Activated CD4-positive, alpha-beta memory T cell treated with anti-CD3 and anti-CD28 coated beads, Interleukin-2, amount 10 ng/mL, durations not matched to agents 7 days and 5 days (primary cell): ENCODE measurements at regions not wholly inside any gene's neighbourhood (a gene's known extent, or its start where the extent isn't known, plus 50 kb on each side); places are given as distances from the start of the nearest gene placed in this dataset.
"Not testable (repeated sequence)": the region's sequence is repeated elsewhere in the genome, so short reads cannot be mapped to it uniquely, and the experiment has no call there.

Source experiments
- CTCF ChIA-PET: fragments of 350-600 bp; sonication (Branson Sonifier 250); formaldehyde crosslinking; loops from one replicate; lab custom pipeline; 2021; ENCODE audit warnings: antibody characterized with exemption, inconsistent platforms; lab: Charles Lee
- POLR2A ChIA-PET: fragments of 350-600 bp; sonication (Branson Sonifier 250); formaldehyde crosslinking; loops from one replicate; lab custom pipeline; 2021; ENCODE audit warnings: antibody characterized with exemption; lab: Charles Lee
- DNase-seq: peaks from one replicate; pipeline ENCODE4 v3.0.0-alpha.2; 2020
- H3K27ac Mint-ChIP-seq: one replicate; pipeline ENCODE4 v1.8.0; 2021; ENCODE audit warnings: mild to moderate bottlenecking, mixed read lengths
- H3K27me3 Mint-ChIP-seq: one replicate; pipeline ENCODE4 v1.8.0; 2021; ENCODE audit warnings: mixed read lengths
- H3K36me3 Mint-ChIP-seq: one replicate; pipeline ENCODE4 v1.8.0; 2021; ENCODE audit warnings: low read depth, mixed read lengths
- H3K4me1 Mint-ChIP-seq: one replicate; pipeline ENCODE4 v1.8.0; 2021; ENCODE audit warnings: mixed read lengths
- H3K4me3 Mint-ChIP-seq: one replicate; pipeline ENCODE4 v1.8.0; 2021; ENCODE audit warnings: mild to moderate bottlenecking, mixed read lengths
- H3K9me3 Mint-ChIP-seq: one replicate; pipeline ENCODE4 v1.8.0; 2021; ENCODE audit warnings: mixed read lengths

DNA sequence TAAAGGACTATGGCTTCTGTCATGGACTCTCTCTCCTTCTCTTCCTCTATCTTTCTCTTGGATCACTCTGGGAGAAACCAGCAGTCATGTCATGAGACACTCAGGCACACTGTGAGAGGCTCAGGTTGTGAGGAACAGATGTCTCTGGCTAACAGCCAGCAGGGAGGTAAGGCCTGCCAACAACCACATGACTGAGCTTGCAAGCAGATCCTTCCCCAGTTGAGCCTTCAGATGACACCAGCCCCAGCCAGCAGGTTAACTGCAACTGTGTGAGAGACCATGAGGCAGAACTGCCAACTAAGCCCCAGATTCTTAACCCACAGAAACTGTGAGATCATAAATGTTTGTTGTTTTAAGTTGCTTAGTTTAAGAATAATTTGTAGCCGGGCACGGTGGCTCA lies 90.6 kb downstream of the VCPKMT start:
- H3K27ac Mint-ChIP-seq, result no peak overlapping the region
- peaks cover 22% of the 10 kb centered on the region for H3K4me1 Mint-ChIP-seq
- ChIA-PET POLR2A (interaction anchor here (0.8 to 2.6 kb wide), 2 partner anchors 13 to 19 kb away, joined by 3 to 10 read pairs; no protein-coding TSS in a partner anchor), CTCF (no interaction called here)
- peaks cover 15% of the 10 kb centered on the region for H3K9me3 Mint-ChIP-seq
- H3K4me3 Mint-ChIP-seq, result no peak overlapping the region
- no peak for DNase-seq
- peaks cover 66% of the 10 kb centered on the region for H3K36me3 Mint-ChIP-seq
- no peaks in the 10 kb centered on the region for H3K27me3 Mint-ChIP-seq

- no peak for DNase-seq
- ChIA-PET CTCF (interaction anchor here (1.1 kb wide), 2 partner anchors 24 to 25 kb away, joined by 3 to 4 read pairs; no protein-coding TSS in a partner anchor), POLR2A (interaction anchor here (0.8 to 2.6 kb wide), 2 partner anchors 12 to 18 kb away, joined by 3 to 10 read pairs; no protein-coding TSS in a partner anchor)
- H3K4me1 Mint-ChIP-seq, result peaks cover 20% of the 10 kb centered on the region
- no peak overlapping the region for H3K27ac Mint-ChIP-seq
- H3K4me3 Mint-ChIP-seq, result no peak overlapping the region
- H3K9me3 Mint-ChIP-seq, result peaks cover 13% of the 10 kb centered on the region
- H3K36me3 Mint-ChIP-seq, result peaks cover 66% of the 10 kb centered on the region
- no peaks in the 10 kb centered on the region for H3K27me3 Mint-ChIP-seq
Measured at GRCh38 chr14:50026396-50026795, 90.0 kb downstream of the VCPKMT start.

GRCh38 chr14:50027816-50028215 lies 88.6 kb downstream of the VCPKMT start:
- no peak overlapping the region for H3K4me3 Mint-ChIP-seq
- H3K4me1 Mint-ChIP-seq, result peaks cover 18% of the 10 kb centered on the region
- peaks cover 12% of the 10 kb centered on the region for H3K9me3 Mint-ChIP-seq
- no peak for DNase-seq
- peaks cover 68% of the 10 kb centered on the region for H3K36me3 Mint-ChIP-seq
- H3K27me3 Mint-ChIP-seq, result no peaks in the 10 kb centered on the region
- no peak overlapping the region for H3K27ac Mint-ChIP-seq
- ChIA-PET POLR2A (interaction anchor here (0.7 to 2.6 kb wide), 6 partner anchors 9 to 34 kb away, joined by 3 to 10 read pairs (median 4); no protein-coding TSS in a partner anchor), CTCF (interaction anchor here (1.1 kb wide), 1 partner anchor 26 kb away, joined by 3 read pairs; no protein-coding TSS in a partner anchor)

DNA sequence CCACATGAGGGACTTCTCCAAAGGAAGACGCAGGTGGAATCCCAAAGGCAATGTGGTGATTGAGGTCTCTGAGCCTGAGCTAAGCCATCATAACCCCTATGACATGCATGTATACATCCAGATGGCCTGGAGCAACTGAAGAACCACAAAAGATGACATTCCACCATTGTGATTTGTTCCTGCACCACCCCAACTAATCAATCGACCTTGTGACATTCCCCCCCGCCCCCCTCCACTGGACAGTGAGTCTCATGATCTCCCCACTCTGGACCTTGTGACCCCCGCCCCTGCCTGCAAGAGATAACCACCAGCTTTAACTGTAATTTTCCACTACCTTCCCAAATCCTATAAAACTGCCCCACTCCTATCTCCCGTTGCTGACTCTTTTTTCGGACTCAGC lies 87.9 kb downstream of the VCPKMT start:
- H3K27ac Mint-ChIP-seq, result no peak overlapping the region
- H3K4me3 Mint-ChIP-seq, result no peak overlapping the region
- POLR2A ChIA-PET, result interaction anchor here (1.1 to 2.6 kb wide), 4 partner anchors 10 to 34 kb away, joined by 3 to 10 read pairs (median 4); no protein-coding TSS in a partner anchor
- peaks cover 12% of the 10 kb centered on the region for H3K9me3 Mint-ChIP-seq
- no peaks in the 10 kb centered on the region for H3K27me3 Mint-ChIP-seq
- CTCF ChIA-PET, result no interaction called here
- H3K36me3 Mint-ChIP-seq, result peaks cover 65% of the 10 kb centered on the region
- no peak for DNase-seq
- peaks cover 21% of the 10 kb centered on the region for H3K4me1 Mint-ChIP-seq

- POLR2A ChIA-PET, result interaction anchor here (1.4 kb wide), 1 partner anchor 8 kb away, joined by 4 read pairs; no protein-coding TSS in a partner anchor
- CTCF ChIA-PET, result no interaction called here
- Mint-ChIP-seq H3K9me3 (peaks cover 12% of the 10 kb centered on the region), H3K27me3 (no peaks in the 10 kb centered on the region), H3K4me1 (peaks cover 31% of the 10 kb centered on the region), H3K36me3 (peaks cover 71% of the 10 kb centered on the region), H3K4me3 (no peak overlapping the region), H3K27ac (no peak overlapping the region)
- no peak for DNase-seq
Measured at GRCh38 chr14:50030036-50030435, 86.3 kb downstream of the VCPKMT start.

DNA sequence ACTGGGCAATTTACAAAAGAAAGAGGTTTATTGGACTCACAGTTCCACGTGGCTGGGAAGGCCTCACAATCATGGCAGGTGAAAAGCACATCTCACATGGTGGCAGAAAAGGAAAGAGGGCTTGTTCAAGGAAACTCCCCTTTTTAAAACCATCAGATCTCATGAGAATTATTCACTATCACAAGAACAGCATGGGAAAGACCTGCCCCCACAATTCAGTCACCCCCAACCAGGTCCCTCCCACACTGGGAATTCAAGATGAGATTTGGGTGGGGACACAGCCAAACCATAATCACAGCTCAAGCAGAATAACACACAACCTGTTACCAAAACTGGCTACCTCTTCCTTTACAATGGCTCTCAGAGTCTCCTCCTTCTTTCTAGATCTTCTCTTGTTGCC lies 85.5 kb downstream of the VCPKMT start:
- H3K4me1 Mint-ChIP-seq, result peaks cover 36% of the 10 kb centered on the region
- H3K27ac Mint-ChIP-seq, CTCF ChIA-PET, H3K27me3 Mint-ChIP-seq, POLR2A ChIA-PET, DNase-seq, H3K4me3 Mint-ChIP-seq, H3K9me3 Mint-ChIP-seq: not testable (repeated sequence)
- H3K36me3 Mint-ChIP-seq, result peaks cover 62% of the 10 kb centered on the region

DNA sequence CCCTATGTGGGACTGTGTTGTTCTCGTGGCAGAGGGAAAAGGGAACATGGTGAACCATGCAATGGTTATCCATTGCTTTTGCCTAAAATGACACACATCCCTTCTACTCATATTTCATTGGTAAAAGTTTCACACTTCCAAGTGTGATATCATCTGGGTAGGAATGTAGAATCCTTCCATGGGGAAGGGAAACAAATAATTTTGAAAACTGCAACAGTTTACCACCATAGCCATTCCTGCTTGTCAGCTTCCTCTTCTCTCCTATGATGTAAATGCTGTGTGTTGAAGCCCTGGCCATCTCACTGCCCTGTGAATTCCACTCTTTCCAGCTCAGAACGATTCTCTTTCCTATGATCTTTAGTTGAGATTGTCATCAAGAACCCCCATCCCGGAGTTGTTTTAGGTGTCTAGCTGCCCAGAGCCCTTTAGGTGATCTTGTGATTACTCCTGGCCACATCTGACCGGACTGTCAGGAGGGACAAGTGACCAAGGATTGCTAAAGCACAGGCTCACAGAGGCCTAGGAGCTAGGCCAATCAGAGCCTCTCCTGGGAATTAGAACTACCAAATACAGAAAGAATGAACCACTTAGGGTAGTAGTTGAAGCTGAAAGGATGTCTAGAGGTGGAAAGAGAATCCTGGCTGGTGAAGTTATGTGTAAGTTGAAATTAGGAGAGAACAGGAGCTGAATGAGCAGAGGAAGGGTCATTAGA lies 84.6 kb downstream of the VCPKMT start:
- POLR2A ChIA-PET, result interaction anchor here (1.0 to 1.7 kb wide), 3 partner anchors 13 to 86 kb away, joined by 3 read pairs; no protein-coding TSS in a partner anchor
- H3K27ac Mint-ChIP-seq, result no peak overlapping the region
- peaks cover 3% of the 10 kb centered on the region for H3K9me3 Mint-ChIP-seq
- no peak for DNase-seq
- CTCF ChIA-PET, result no interaction called here
- H3K4me3 Mint-ChIP-seq, result no peak overlapping the region
- H3K36me3 Mint-ChIP-seq, result peaks cover 67% of the 10 kb centered on the region
- no peaks in the 10 kb centered on the region for H3K27me3 Mint-ChIP-seq
- H3K4me1 Mint-ChIP-seq, result peaks cover 44% of the 10 kb centered on the region

GRCh38 chr14:50032462-50033167 lies 83.8 kb downstream of the VCPKMT start:
- Mint-ChIP-seq H3K36me3 (peaks cover 67% of the 10 kb centered on the region), H3K4me1 (peaks cover 51% of the 10 kb centered on the region)
- H3K27ac Mint-ChIP-seq, H3K4me3 Mint-ChIP-seq, H3K27me3 Mint-ChIP-seq, DNase-seq, H3K9me3 Mint-ChIP-seq: not testable (repeated sequence)
- ChIA-PET POLR2A (interaction anchor here (1.0 to 1.7 kb wide), 2 partner anchors 12 to 49 kb away, joined by 3 read pairs; no protein-coding TSS in a partner anchor), CTCF (interaction anchor here (0.8 kb wide), 1 partner anchor 29 kb away, joined by 3 read pairs; no protein-coding TSS in a partner anchor)

GRCh38 chr14:50035214-50035613 lies 81.2 kb downstream of the VCPKMT start:
- DNase-seq, result no peak
- H3K27ac Mint-ChIP-seq, result no peak overlapping the region
- CTCF ChIA-PET, result interaction anchor here (1.3 kb wide), 1 partner anchor 29 kb away, joined by 3 read pairs; no protein-coding TSS in a partner anchor
- H3K9me3 Mint-ChIP-seq, result peaks cover 3% of the 10 kb centered on the region
- no peaks in the 10 kb centered on the region for H3K27me3 Mint-ChIP-seq
- H3K4me1 Mint-ChIP-seq, result peaks cover 77% of the 10 kb centered on the region
- no peak overlapping the region for H3K4me3 Mint-ChIP-seq
- POLR2A ChIA-PET, result interaction anchor here (1.0 to 6.5 kb wide), 2 partner anchors 32 to 142 kb away, joined by 3 to 38 read pairs; partner anchors contain the start of gene ARF6
- peaks cover 63% of the 10 kb centered on the region for H3K36me3 Mint-ChIP-seq

DNA sequence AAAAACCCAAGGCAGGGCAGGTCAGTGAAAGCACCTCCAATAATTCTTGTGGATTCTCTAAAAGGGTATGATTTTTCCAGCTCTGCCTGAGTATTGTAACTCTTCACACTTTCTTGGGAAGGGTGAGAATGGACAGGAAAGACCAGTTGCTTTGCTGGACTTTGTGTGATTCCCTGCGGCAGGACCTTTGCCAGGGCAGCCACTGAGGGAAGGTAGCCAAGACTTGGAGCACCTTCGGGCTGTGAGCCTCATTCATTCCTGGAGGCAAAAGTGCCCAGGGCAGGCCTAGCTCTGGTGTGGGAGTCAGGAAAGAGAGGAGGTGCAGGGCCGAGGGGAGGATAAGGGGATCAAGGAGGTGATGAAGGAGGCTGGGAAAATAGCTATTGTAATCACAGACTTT lies 80.2 kb downstream of the VCPKMT start:
- H3K4me1 Mint-ChIP-seq, result peaks cover 84% of the 10 kb centered on the region
- DNase-seq, result no peak
- no peak overlapping the region for H3K4me3 Mint-ChIP-seq
- POLR2A ChIA-PET, result interaction anchor here (0.8 to 7.0 kb wide), 8 partner anchors 9 to 173 kb away, joined by 3 to 209 read pairs (median 4); partner anchors contain the start of gene ARF6
- no peaks in the 10 kb centered on the region for H3K27me3 Mint-ChIP-seq
- peaks cover 1% of the 10 kb centered on the region for H3K9me3 Mint-ChIP-seq
- CTCF ChIA-PET, result interaction anchor here (0.6 to 6.4 kb wide), 3 partner anchors 35 to 191 kb away, joined by 3 to 59 read pairs (median 4); partner anchors contain the start of gene NEMF
- peaks cover 53% of the 10 kb centered on the region for H3K36me3 Mint-ChIP-seq
- H3K27ac Mint-ChIP-seq, result no peak overlapping the region

DNA sequence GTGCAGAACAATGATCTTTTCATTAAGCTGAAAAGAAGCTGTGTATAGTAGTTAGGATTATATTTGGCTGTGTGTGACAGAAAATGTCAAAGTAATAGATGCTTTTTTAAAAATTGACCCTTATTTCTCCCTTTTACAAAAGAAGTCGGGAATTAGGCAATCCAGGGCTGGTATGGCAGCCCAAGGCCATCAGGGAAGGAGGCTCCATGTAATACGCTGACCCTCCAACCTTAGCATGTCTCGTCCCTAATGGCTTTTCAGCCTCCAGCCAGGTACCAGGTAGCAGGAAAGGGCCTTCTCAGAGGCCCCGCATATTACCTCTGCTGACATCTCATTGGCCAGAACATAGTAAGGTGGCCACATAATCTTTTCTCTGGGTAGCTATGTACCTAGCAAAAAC lies 79.7 kb downstream of the VCPKMT start:
- Mint-ChIP-seq H3K4me1 (peaks cover 87% of the 10 kb centered on the region), H3K27me3 (no peaks in the 10 kb centered on the region), H3K4me3 (no peak overlapping the region), H3K27ac (no peak overlapping the region), H3K9me3 (no peaks in the 10 kb centered on the region), H3K36me3 (peaks cover 49% of the 10 kb centered on the region)
- ChIA-PET POLR2A (interaction anchor here (0.8 to 7.0 kb wide), 8 partner anchors 9 to 174 kb away, joined by 3 to 209 read pairs (median 4); partner anchors contain the start of gene ARF6), CTCF (interaction anchor here (0.6 to 6.4 kb wide), 3 partner anchors 35 to 190 kb away, joined by 3 to 59 read pairs (median 4); partner anchors contain the start of gene NEMF)
- DNase-seq, result no peak

- DNase-seq, result no peak
- CTCF ChIA-PET, result interaction anchor here (1.3 to 6.4 kb wide), 4 partner anchors 25 to 172 kb away, joined by 4 to 59 read pairs (median 20); no protein-coding TSS in a partner anchor
- Mint-ChIP-seq H3K36me3 (peaks cover 46% of the 10 kb centered on the region), H3K9me3 (no peaks in the 10 kb centered on the region), H3K27me3 (no peaks in the 10 kb centered on the region), H3K4me3 (no peak overlapping the region), H3K4me1 (peaks cover 86% of the 10 kb centered on the region), H3K27ac (peak overlapping the region; percentile 65)
- POLR2A ChIA-PET, result interaction anchor here (0.8 to 7.0 kb wide), 13 partner anchors 10 to 174 kb away, joined by 3 to 209 read pairs (median 10); partner anchors contain the start of gene ARF6
Measured at GRCh38 chr14:50037240-50037639, 79.1 kb downstream of the VCPKMT start.
